Loucy (cell line): ENCODE measurements at regions not wholly inside any gene's neighbourhood (a gene's known extent, or its start where the extent isn't known, plus 50 kb on each side); places are given as distances from the start of the nearest gene placed in this dataset.

ENCODE experiments used
- CTCF ChIP-seq: fragments of 200-600 bp; sonication (generic); conservative IDR thresholded peaks from 2 replicates; pipeline ENCODE4 v1.5.1; 2014; ENCODE audit warnings: mild to moderate bottlenecking, antibody characterized with exemption, low read length
- EZH2phosphoT487 ChIP-seq: fragments of 200-600 bp; IDR thresholded peaks from 2 replicates; pipeline ENCODE4 v1.6.1; 2018; ENCODE audit warnings: antibody characterized with exemption, mild to moderate bottlenecking, moderate library complexity, borderline replicate concordance

GRCh38 chr20:57090590-57091560, 175.6 kb downstream of the BMP7 start:
- TF ChIP-seq CTCF (no peak), EZH2phosphoT487 (no peak)
